HG03135 (cell line): ENCODE measurements at regions not wholly inside any gene's neighbourhood (a gene's known extent, or its start where the extent isn't known, plus 50 kb on each side); places are given as distances from the start of the nearest gene placed in this dataset.

Experiments used
- ATAC-seq: cut with Tn5 transposase; IDR thresholded peaks from one replicate; pipeline ENCODE4 v1.9.1; 2021; ENCODE audit warnings: mild to moderate bottlenecking, moderate library complexity; ENCODE audit not compliant: unreplicated experiment

GRCh38 chr1:239025223-239025622 lies 361.1 kb upstream of the CHRM3 start:
- no peak for ATAC-seq

- ATAC-seq: no peak
Measured at GRCh38 chr1:239023732-239024360, 362.5 kb upstream of the CHRM3 start.

- no peak for ATAC-seq
Measured at GRCh38 chr1:239016337-239016736, 370.0 kb upstream of the CHRM3 start.

- no peak for ATAC-seq
Measured at GRCh38 chr1:239011382-239011781, 375.0 kb upstream of the CHRM3 start.

GRCh38 chr1:239008568-239008967 lies 377.8 kb upstream of the CHRM3 start:
- no peak for ATAC-seq

GRCh38 chr1:239006276-239006675 lies 380.1 kb upstream of the CHRM3 start:
- ATAC-seq: no peak

GRCh38 chr1:238999944-239000343 lies 386.4 kb upstream of the CHRM3 start:
- ATAC-seq: no peak

GRCh38 chr1:238998577-238998976 lies 387.8 kb upstream of the CHRM3 start:
- ATAC-seq: no peak

GRCh38 chr1:238991765-238992495 lies 394.4 kb upstream of the CHRM3 start:
- ATAC-seq: no peak

GRCh38 chr1:238985312-238985711 lies 401.1 kb upstream of the CHRM3 start:
- no peak for ATAC-seq

- ATAC-seq: no peak
Measured at GRCh38 chr1:238982736-238983135, 403.6 kb upstream of the CHRM3 start.

GRCh38 chr1:238981317-238981933 lies 404.9 kb upstream of the CHRM3 start:
- no peak for ATAC-seq

- no peak for ATAC-seq
Measured at GRCh38 chr1:238980053-238980452, 406.3 kb upstream of the CHRM3 start.

GRCh38 chr1:238964631-238965030 lies 421.7 kb upstream of the CHRM3 start:
- ATAC-seq: no peak

- no peak for ATAC-seq
Measured at GRCh38 chr1:238962941-238963340, 423.4 kb upstream of the CHRM3 start.

- no peak for ATAC-seq
Measured at GRCh38 chr1:238961790-238962189, 424.6 kb upstream of the CHRM3 start.

GRCh38 chr1:238960071-238960470 lies 426.3 kb upstream of the CHRM3 start:
- no peak for ATAC-seq

- no peak for ATAC-seq
Measured at GRCh38 chr1:238955934-238956333, 430.4 kb upstream of the CHRM3 start.

- ATAC-seq: no peak
Measured at GRCh38 chr1:238954865-238955264, 431.5 kb upstream of the CHRM3 start.

- ATAC-seq: no peak
Measured at GRCh38 chr1:238953448-238954010, 432.8 kb upstream of the CHRM3 start.

GRCh38 chr1:238951809-238952208 lies 434.6 kb upstream of the CHRM3 start:
- ATAC-seq: no peak

- ATAC-seq: no peak
Measured at GRCh38 chr1:238950784-238951183, 435.6 kb upstream of the CHRM3 start.
